Activated B cell treated with CpG ODN at 0.5 μM for 24 hours (primary cell): ENCODE measurements at regions not wholly inside any gene's neighbourhood (a gene's known extent, or its start where the extent isn't known, plus 50 kb on each side); places are given as distances from the start of the nearest gene placed in this dataset.
A peak's percentile ranks its signal among the peaks of the same experiment; 100 is the strongest.

Source experiments
- ATAC-seq: fragments of 200-7000 bp; cut with Tn5 transposase; one replicate; pipeline ENCODE4 v1.10.0; 2021; ENCODE audit warnings: low read depth, mild to moderate bottlenecking, moderate library complexity
- CTCF ChIA-PET: fragments of 350-600 bp; sonication (Branson Sonifier 250); formaldehyde crosslinking; loops from one replicate; lab custom pipeline; 2021; ENCODE audit warnings: antibody characterized with exemption; lab: Charles Lee
- POLR2A ChIA-PET: fragments of 350-600 bp; sonication (Branson Sonifier 250); formaldehyde crosslinking; loops from one replicate; lab custom pipeline; 2021; ENCODE audit warnings: antibody characterized with exemption; lab: Charles Lee
- DNase-seq: peaks from one replicate; pipeline ENCODE4 v3.0.0; 2022
- H3K27ac Mint-ChIP-seq: one replicate; pipeline ENCODE4 v1.8.0; 2020; ENCODE audit warnings: mixed read lengths
- H3K27me3 Mint-ChIP-seq: one replicate; pipeline ENCODE4 v1.8.0; 2021; ENCODE audit warnings: mixed read lengths
- H3K36me3 Mint-ChIP-seq: one replicate; pipeline ENCODE4 v1.8.0; 2021; ENCODE audit warnings: low read depth, mixed read lengths
- H3K4me1 Mint-ChIP-seq: one replicate; pipeline ENCODE4 v1.8.0; 2021; ENCODE audit warnings: mixed read lengths
- H3K4me3 Mint-ChIP-seq: one replicate; pipeline ENCODE4 v1.8.0; 2020; ENCODE audit warnings: mild to moderate bottlenecking, mixed read lengths
- H3K9me3 Mint-ChIP-seq: one replicate; pipeline ENCODE4 v1.8.0; 2020; ENCODE audit warnings: mixed read lengths
- CTCF ChIP-seq: fragments of 200-600 bp; IDR thresholded peaks from one replicate; pipeline ENCODE4 v1.8.0; 2022; ENCODE audit warnings: antibody characterized with exemption, mild to moderate bottlenecking
- intact Hi-C: fragments of 100-400 bp; cut with micrococcal nuclease; formaldehyde crosslinking; loops from one replicate; pipeline ENCODE4 v1.15.1; 2024

- ATAC-seq: no peak
- POLR2A ChIA-PET: no interaction called here
- TF ChIP-seq CTCF: no peak
- no peak for DNase-seq
- H3K9me3 Mint-ChIP-seq: no peaks in the 10 kb centered on the region
- CTCF ChIA-PET: no interaction called here
- H3K27me3 Mint-ChIP-seq: no peaks in the 10 kb centered on the region
- H3K4me1 Mint-ChIP-seq: peaks cover 11% of the 10 kb centered on the region
- intact Hi-C loops: no loop called here
- no peak overlapping the region for H3K4me3 Mint-ChIP-seq
- H3K36me3 Mint-ChIP-seq: no peaks in the 10 kb centered on the region
- no peak overlapping the region for H3K27ac Mint-ChIP-seq
Observed at GRCh38 chr1:221032204-221032585, 153.0 kb downstream of the HLX start.

DNA sequence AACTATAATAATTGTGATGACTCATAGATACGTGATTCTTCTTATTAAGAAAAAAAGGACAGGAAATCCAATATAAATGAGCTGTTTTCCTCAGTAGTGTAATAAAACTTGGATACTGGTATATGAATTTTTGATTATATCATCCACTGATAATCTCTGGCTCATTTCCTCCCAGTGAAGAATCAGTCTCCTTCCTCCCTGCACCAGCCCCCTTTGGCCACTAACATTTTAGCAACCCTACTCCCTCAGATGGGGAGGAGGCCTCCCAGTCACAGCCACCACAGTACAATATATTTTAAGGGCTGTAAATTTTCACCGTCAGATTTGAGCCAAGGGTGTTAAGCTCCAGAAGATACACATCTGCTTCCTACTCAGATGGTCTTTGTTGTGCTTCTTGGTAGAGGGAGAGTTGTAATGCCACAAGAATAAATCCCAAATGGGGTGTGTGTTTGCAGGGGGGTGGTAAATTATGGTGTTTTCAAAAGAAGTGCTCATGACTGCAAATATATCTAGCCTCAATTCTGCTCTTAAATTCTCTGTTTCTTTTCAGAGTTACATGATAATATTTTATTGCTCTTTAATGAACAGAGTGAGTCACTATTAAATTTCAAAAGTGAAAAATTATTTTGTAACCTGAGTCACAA is 153.5 kb downstream of the HLX start:
- H3K27me3 Mint-ChIP-seq: no peaks in the 10 kb centered on the region
- ATAC-seq: no peak

DNA sequence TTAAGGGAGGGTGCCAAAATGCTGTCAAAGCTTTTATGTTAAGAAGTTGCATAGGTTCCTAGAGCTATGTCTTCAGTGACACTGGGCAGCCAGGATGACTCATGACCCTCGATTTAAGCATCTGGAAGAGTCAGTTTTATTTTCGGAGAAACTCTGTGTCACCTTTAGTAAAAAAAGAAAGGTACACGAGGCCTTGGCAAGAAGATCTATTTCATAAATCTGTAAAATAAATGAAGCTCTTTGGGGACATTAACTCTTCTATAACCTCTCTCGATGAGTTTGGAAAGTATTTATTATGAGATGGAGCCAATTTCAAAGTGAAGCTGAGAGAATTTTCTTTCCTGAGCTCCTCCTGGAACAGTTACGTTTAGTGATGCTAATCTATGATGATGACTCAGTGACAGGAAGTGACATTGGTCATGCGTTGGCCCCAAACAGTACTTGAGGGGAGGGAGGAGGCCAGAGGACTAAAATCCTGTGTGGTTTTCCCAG is 156.5 kb downstream of the HLX start:
- no peaks in the 10 kb centered on the region for H3K36me3 Mint-ChIP-seq
- no peak overlapping the region for H3K27ac Mint-ChIP-seq
- no peak for TF ChIP-seq CTCF
- H3K4me3 Mint-ChIP-seq: no peak overlapping the region
- CTCF ChIA-PET: interaction anchor here (1.1 to 1.5 kb wide), 2 partner anchors 10 to 144 kb away, joined by 3 to 4 read pairs; no protein-coding TSS in a partner anchor
- H3K9me3 Mint-ChIP-seq: peaks cover 8% of the 10 kb centered on the region
- ATAC-seq: no peak
- DNase-seq: no peak
- intact Hi-C loops: no loop called here
- H3K27me3 Mint-ChIP-seq: no peaks in the 10 kb centered on the region
- POLR2A ChIA-PET: no interaction called here
- H3K4me1 Mint-ChIP-seq: peaks cover 16% of the 10 kb centered on the region

More for the DNA sequence above, 153.5 kb downstream of the HLX start:
- Mint-ChIP-seq H3K4me3 (no peak overlapping the region), H3K9me3 (peaks cover 2% of the 10 kb centered on the region), H3K4me1 (peaks cover 14% of the 10 kb centered on the region), H3K36me3 (no peaks in the 10 kb centered on the region), H3K27ac (no peak overlapping the region)
- POLR2A ChIA-PET: no interaction called here
- TF ChIP-seq CTCF: no peak
- CTCF ChIA-PET: no interaction called here
- no peak for DNase-seq
- intact Hi-C loops: no loop called here

DNA sequence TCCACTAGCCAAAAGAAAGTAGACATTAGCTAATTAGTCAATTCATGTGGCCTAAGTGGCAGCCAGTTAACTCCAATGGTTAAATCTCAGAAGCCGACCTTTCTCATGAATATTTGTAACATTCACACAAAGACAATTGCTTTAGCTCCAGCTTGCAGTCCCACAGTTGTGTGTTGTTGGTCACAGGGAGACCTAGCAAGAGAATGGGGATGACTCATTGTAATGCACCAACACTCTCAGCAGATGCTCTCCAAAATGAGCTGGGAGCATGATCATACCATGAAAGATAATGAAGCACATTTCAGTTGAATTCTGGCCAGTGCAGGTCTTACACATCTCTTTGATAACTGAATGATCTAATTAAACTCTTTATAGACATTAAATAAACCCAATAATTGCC is 160.4 kb downstream of the HLX start:
- TF ChIP-seq CTCF: no peak
- H3K4me1 Mint-ChIP-seq: peaks cover 16% of the 10 kb centered on the region
- no peaks in the 10 kb centered on the region for H3K36me3 Mint-ChIP-seq
- ChIA-PET CTCF (no interaction called here), POLR2A (no interaction called here)
- no peak for DNase-seq
- H3K27me3 Mint-ChIP-seq: no peaks in the 10 kb centered on the region
- no peak overlapping the region for H3K27ac Mint-ChIP-seq
- H3K9me3 Mint-ChIP-seq: peaks cover 8% of the 10 kb centered on the region
- H3K4me3 Mint-ChIP-seq: no peak overlapping the region
- peak; percentile 69 for ATAC-seq
- intact Hi-C loops: loop anchor here (5.0 kb wide), 1 partner anchor 1918 kb away; no protein-coding TSS in a partner anchor

DNA sequence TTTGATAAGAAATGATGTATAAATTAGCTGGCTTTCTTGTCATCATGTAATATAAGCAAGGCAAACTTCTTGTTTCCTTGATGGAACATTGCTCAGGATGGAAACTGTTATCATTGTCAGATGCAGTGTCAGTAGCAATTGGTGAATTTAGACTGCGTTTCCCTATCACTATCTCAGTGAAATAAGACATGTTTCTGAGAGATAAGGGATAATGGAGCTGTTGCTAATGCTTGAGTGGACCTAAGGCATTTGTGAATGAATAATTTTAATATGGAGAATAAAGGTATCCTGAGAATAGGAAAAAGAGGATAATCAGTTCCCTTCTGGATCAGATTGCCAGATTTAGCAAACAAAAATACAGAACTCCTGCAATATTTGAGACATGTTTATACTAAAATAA is 160.9 kb downstream of the HLX start:
- no peak for TF ChIP-seq CTCF
- DNase-seq (no peak), ATAC-seq (no peak)
- Mint-ChIP-seq H3K27me3 (no peaks in the 10 kb centered on the region), H3K36me3 (no peaks in the 10 kb centered on the region), H3K4me1 (peaks cover 18% of the 10 kb centered on the region), H3K9me3 (peaks cover 8% of the 10 kb centered on the region), H3K27ac (no peak overlapping the region), H3K4me3 (no peak overlapping the region)
- intact Hi-C loops: loop anchor here (5.0 kb wide), 1 partner anchor 1917 kb away; no protein-coding TSS in a partner anchor
- POLR2A ChIA-PET: no interaction called here
- CTCF ChIA-PET: no interaction called here
